Caki2 (cell line): ENCODE measurements at regions not wholly inside any gene's neighbourhood (a gene's known extent, or its start where the extent isn't known, plus 50 kb on each side); places are given as distances from the start of the nearest gene placed in this dataset.
A peak's percentile ranks its signal among the peaks of the same experiment; 100 is the strongest.
"Not testable (repeated sequence)": the region's sequence is repeated elsewhere in the genome, so short reads cannot be mapped to it uniquely, and the experiment has no call there.

Experiments
- DNase-seq: peaks from one replicate; pipeline ENCODE4 v3.0.0-alpha.2; 2015; ENCODE audit warnings: low read depth
- in situ Hi-C: cut with HindIII; loops from 2 replicates; pipeline ENCODE4 v1.10.0; 2016; ENCODE audit warnings: low sequenced_read_pairs, low pct_unique_long_range_greater_than_20kb, mixed read lengths

GRCh38 chr2:216985658-216986141 is 125.8 kb upstream of the TNP1 start:
- DNase-seq: no peak
- in situ Hi-C loops: no loop called here

GRCh38 chr2:216984937-216985336 is 125.1 kb upstream of the TNP1 start:
- in situ Hi-C loops: no loop called here
- DNase-seq: no peak

- DNase-seq, in situ Hi-C loops: not testable (repeated sequence)
Observed at GRCh38 chr2:216981951-216982350, 122.1 kb upstream of the TNP1 start.

GRCh38 chr2:216980510-216980909 is 120.6 kb upstream of the TNP1 start:
- DNase-seq, in situ Hi-C loops: not testable (repeated sequence)

GRCh38 chr2:216974321-216975302 is 114.7 kb upstream of the TNP1 start:
- in situ Hi-C loops: no loop called here
- no peak for DNase-seq

- DNase-seq: no peak
- in situ Hi-C loops: no loop called here
Observed at GRCh38 chr2:216971593-216971992, 111.7 kb upstream of the TNP1 start.

- DNase-seq: no peak
- in situ Hi-C loops: no loop called here
Observed at GRCh38 chr2:216970359-216970915, 110.6 kb upstream of the TNP1 start.

- no peak for DNase-seq
- in situ Hi-C loops: no loop called here
Observed at GRCh38 chr2:216967889-216968288, 108.0 kb upstream of the TNP1 start.

- in situ Hi-C loops: no loop called here
- no peak for DNase-seq
Observed at GRCh38 chr2:216960671-216961268, 100.9 kb upstream of the TNP1 start.

- no peak for DNase-seq
- in situ Hi-C loops: no loop called here
Observed at GRCh38 chr2:216959433-216959832, 99.6 kb upstream of the TNP1 start.

- peak; percentile 78 for DNase-seq
- in situ Hi-C loops: no loop called here
Observed at GRCh38 chr2:216956820-216957493, 97.1 kb upstream of the TNP1 start.

GRCh38 chr2:216951171-216951570 is 91.3 kb upstream of the TNP1 start:
- in situ Hi-C loops: no loop called here
- DNase-seq: no peak

- in situ Hi-C loops: no loop called here
- DNase-seq: no peak
Observed at GRCh38 chr2:216950547-216950946, 90.7 kb upstream of the TNP1 start.

GRCh38 chr2:216949700-216950413 is 90.0 kb upstream of the TNP1 start:
- in situ Hi-C loops: no loop called here
- DNase-seq: no peak

GRCh38 chr2:216947055-216947454 is 87.2 kb upstream of the TNP1 start:
- in situ Hi-C loops: no loop called here
- DNase-seq: no peak

- in situ Hi-C loops: no loop called here
- DNase-seq: no peak
Observed at GRCh38 chr2:216944733-216945132, 84.9 kb upstream of the TNP1 start.

- DNase-seq: no peak
- in situ Hi-C loops: no loop called here
Observed at GRCh38 chr2:216943109-216943508, 83.2 kb upstream of the TNP1 start.

- in situ Hi-C loops: no loop called here
- DNase-seq: no peak
Observed at GRCh38 chr2:216942465-216942864, 82.6 kb upstream of the TNP1 start.
